ENCODE measurements at regions not wholly inside any gene's neighbourhood (a gene's known extent, or its start where the extent isn't known, plus 50 kb on each side); places are given as distances from the start of the nearest gene placed in this dataset.

GRCh38 chr21:35648512-35648911 lies 411.8 kb downstream of the SETD4 start:
- Mint-ChIP-seq H3K9me3 (ENCODE audit: unreplicated experiment) (peaks cover 1% of the 10 kb centered on the region), H3K36me3 (ENCODE audit: unreplicated experiment) (no peaks in the 10 kb centered on the region)
- no peak for TF ChIP-seq CTCF (IDR thresholded peaks at IDR 0.05; ENCODE audit: partially characterized antibody, unreplicated experiment)

GRCh38 chr21:35646606-35647005 lies 413.7 kb downstream of the SETD4 start:
- Mint-ChIP-seq H3K4me1 (ENCODE audit: low read depth, unreplicated experiment) (peaks cover 1% of the 10 kb centered on the region), H3K9me3 (ENCODE audit: unreplicated experiment) (peaks cover 1% of the 10 kb centered on the region), H3K4me3 (ENCODE audit: unreplicated experiment) (no peak overlapping the region), H3K27me3 (ENCODE audit: unreplicated experiment) (no peaks in the 10 kb centered on the region), H3K36me3 (ENCODE audit: unreplicated experiment) (no peaks in the 10 kb centered on the region), H3K27ac (ENCODE audit: unreplicated experiment) (no peak overlapping the region)
- DNase-seq = no peak
- no peak for TF ChIP-seq CTCF (IDR thresholded peaks at IDR 0.05; ENCODE audit: partially characterized antibody, unreplicated experiment)

More at GRCh38 chr21:35648512-35648911, 411.8 kb downstream of the SETD4 start:
- Mint-ChIP-seq H3K4me1 (ENCODE audit: low read depth, unreplicated experiment) (peaks cover 1% of the 10 kb centered on the region), H3K4me3 (ENCODE audit: unreplicated experiment) (no peak overlapping the region), H3K27me3 (ENCODE audit: unreplicated experiment) (no peaks in the 10 kb centered on the region), H3K27ac (ENCODE audit: unreplicated experiment) (no peak overlapping the region)
- DNase-seq = no peak

- H3K9me3 Mint-ChIP-seq (ENCODE audit: unreplicated experiment) = no peaks in the 10 kb centered on the region
- no peak overlapping the region for H3K27ac Mint-ChIP-seq (ENCODE audit: unreplicated experiment)
These were observed 414.3 kb downstream of the SETD4 start for GRCh38 chr21:35645991-35646390.

GRCh38 chr21:35644523-35644922 lies 415.8 kb downstream of the SETD4 start:
- no peak overlapping the region for H3K27ac Mint-ChIP-seq (ENCODE audit: unreplicated experiment)
- H3K27me3 Mint-ChIP-seq (ENCODE audit: unreplicated experiment) = no peaks in the 10 kb centered on the region
- no peak for TF ChIP-seq CTCF (IDR thresholded peaks at IDR 0.05; ENCODE audit: partially characterized antibody, unreplicated experiment)
- H3K36me3 Mint-ChIP-seq (ENCODE audit: unreplicated experiment) = no peaks in the 10 kb centered on the region
- no peaks in the 10 kb centered on the region for H3K9me3 Mint-ChIP-seq (ENCODE audit: unreplicated experiment)
- peaks cover 1% of the 10 kb centered on the region for H3K4me1 Mint-ChIP-seq (ENCODE audit: low read depth, unreplicated experiment)
- DNase-seq = no peak
- no peak overlapping the region for H3K4me3 Mint-ChIP-seq (ENCODE audit: unreplicated experiment)

More at GRCh38 chr21:35645991-35646390, 414.3 kb downstream of the SETD4 start:
- Mint-ChIP-seq H3K4me1 (ENCODE audit: low read depth, unreplicated experiment) (peaks cover 1% of the 10 kb centered on the region), H3K27me3 (ENCODE audit: unreplicated experiment) (no peaks in the 10 kb centered on the region), H3K4me3 (ENCODE audit: unreplicated experiment) (no peak overlapping the region), H3K36me3 (ENCODE audit: unreplicated experiment) (no peaks in the 10 kb centered on the region)
- DNase-seq = no peak
- TF ChIP-seq CTCF (IDR thresholded peaks at IDR 0.05; ENCODE audit: partially characterized antibody, unreplicated experiment) = no peak

- Mint-ChIP-seq H3K27ac (ENCODE audit: unreplicated experiment) (no peak overlapping the region), H3K9me3 (ENCODE audit: unreplicated experiment) (no peaks in the 10 kb centered on the region)
These were observed 417.1 kb downstream of the SETD4 start for GRCh38 chr21:35643176-35643575.

More at GRCh38 chr21:35643176-35643575, 417.1 kb downstream of the SETD4 start:
- DNase-seq = no peak
- Mint-ChIP-seq H3K4me3 (ENCODE audit: unreplicated experiment) (no peak overlapping the region), H3K27me3 (ENCODE audit: unreplicated experiment) (no peaks in the 10 kb centered on the region), H3K36me3 (ENCODE audit: unreplicated experiment) (no peaks in the 10 kb centered on the region), H3K4me1 (ENCODE audit: low read depth, unreplicated experiment) (no peaks in the 10 kb centered on the region)
- no peak for TF ChIP-seq CTCF (IDR thresholded peaks at IDR 0.05; ENCODE audit: partially characterized antibody, unreplicated experiment)
